ENCODE measurements at regions not wholly inside any gene's neighbourhood (a gene's known extent, or its start where the extent isn't known, plus 50 kb on each side); places are given as distances from the start of the nearest gene placed in this dataset.
A peak's percentile ranks its signal among the peaks of the same experiment; 100 is the strongest.

GRCh38 chr5:58351190-58351589 is 108.7 kb downstream of the PLK2 start:
- no peak overlapping the region for H3K4me3 ChIP-seq (replicated peaks; ENCODE audit: low read depth, low read length)
- TF ChIP-seq, protein P1, sequence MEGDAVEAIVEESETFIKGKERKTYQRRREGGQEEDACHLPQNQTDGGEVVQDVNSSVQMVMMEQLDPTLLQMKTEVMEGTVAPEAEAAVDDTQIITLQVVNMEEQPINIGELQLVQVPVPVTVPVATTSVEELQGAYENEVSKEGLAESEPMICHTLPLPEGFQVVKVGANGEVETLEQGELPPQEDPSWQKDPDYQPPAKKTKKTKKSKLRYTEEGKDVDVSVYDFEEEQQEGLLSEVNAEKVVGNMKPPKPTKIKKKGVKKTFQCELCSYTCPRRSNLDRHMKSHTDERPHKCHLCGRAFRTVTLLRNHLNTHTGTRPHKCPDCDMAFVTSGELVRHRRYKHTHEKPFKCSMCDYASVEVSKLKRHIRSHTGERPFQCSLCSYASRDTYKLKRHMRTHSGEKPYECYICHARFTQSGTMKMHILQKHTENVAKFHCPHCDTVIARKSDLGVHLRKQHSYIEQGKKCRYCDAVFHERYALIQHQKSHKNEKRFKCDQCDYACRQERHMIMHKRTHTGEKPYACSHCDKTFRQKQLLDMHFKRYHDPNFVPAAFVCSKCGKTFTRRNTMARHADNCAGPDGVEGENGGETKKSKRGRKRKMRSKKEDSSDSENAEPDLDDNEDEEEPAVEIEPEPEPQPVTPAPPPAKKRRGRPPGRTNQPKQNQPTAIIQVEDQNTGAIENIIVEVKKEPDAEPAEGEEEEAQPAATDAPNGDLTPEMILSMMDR (IDR thresholded peaks at IDR 0.05; ENCODE audit: low read length, missing control alignments): no peak
- no peak for DNase-seq (ENCODE audit: low read depth)

DNA sequence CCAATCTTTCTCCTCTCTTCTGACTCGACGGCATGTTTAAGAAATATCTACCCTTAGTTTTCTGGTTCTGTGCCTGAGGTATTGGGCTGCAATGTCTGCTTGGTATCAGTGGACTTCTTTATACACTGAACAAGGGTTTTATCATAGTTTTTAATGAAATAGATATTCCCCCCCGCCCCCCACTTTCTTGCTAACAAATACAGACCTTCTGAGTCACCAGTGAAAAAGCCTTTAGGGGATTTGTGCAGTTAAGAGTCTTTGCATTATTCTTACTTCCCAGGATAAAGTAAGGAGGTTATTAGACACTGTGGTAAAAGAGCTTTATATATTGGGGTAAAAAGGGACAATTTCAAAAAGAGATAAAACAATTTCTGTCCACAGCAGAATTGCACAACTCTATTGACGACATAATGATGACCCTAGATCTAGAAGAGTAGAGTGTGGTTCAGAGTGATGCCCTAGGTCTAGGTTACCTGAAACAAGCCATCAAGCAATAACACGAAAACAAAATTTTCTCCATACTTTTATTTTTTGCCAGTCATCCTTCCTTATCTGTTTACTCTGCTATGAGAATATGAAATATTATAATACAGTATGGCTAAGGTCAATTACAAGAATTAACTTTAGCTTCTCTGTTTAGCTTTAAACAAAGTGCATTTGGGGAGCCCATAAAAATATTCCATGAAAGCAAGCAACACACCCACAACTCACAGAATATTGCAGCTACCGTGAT is 110.7 kb downstream of the PLK2 start:
- TF ChIP-seq, protein P1 (IDR thresholded peaks at IDR 0.05; ENCODE audit: low read length, missing control alignments): no peak
- DNase-seq (ENCODE audit: low read depth): no peak

GRCh38 chr5:58346041-58346440 is 113.8 kb downstream of the PLK2 start:
- no peak overlapping the region for H3K4me3 ChIP-seq (replicated peaks; ENCODE audit: low read depth, low read length)
- DNase-seq (ENCODE audit: low read depth): no peak
- TF ChIP-seq, protein P1 (IDR thresholded peaks at IDR 0.05; ENCODE audit: low read length, missing control alignments): no peak

More for the DNA sequence above, 110.7 kb downstream of the PLK2 start:
- no peak overlapping the region for H3K4me3 ChIP-seq (replicated peaks; ENCODE audit: low read depth, low read length)

DNA sequence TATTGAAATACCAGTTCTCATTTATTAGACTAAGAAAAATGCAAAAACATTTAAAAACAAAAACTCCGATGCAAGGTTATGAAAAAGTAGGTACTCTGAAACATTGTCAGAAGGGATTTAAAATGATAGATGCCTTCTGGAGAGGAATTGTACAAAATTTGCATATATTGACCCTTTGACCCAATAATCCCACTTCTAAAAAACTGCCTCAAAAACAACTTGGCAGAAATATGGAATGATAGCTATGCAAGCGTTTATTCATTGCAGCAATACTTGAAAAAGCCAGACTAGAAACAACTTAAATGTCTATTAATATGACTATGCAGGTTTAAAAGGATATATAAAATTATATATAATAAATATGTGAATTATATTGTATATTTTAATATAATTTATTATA is 118.4 kb downstream of the PLK2 start:
- DNase-seq (ENCODE audit: low read depth): no peak
- H3K4me3 ChIP-seq (replicated peaks; ENCODE audit: low read depth, low read length): no peak overlapping the region

DNA sequence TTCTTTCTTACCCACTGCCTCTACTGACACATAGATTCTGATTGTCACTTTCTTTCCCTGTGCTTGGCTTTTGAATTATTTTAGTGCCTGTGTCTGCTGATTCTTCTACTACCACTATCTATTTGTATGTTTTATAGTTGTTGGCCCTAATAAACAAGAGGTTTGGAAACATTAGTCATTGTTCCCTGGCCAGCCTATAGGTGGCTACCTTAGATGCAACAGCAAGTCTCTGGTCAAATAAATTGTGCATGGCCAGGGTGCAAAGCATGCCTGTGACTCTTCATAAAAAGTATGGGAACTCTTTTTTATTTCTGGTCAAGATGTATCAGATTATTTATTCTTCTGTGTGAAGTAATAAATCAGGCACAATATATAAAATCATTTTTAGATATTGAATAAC is 124.4 kb downstream of the PLK2 start:
- peak; percentile 8 for DNase-seq (ENCODE audit: low read depth)
- no peak overlapping the region for H3K4me3 ChIP-seq (replicated peaks; ENCODE audit: low read depth, low read length)
- TF ChIP-seq, protein P1 (IDR thresholded peaks at IDR 0.05; ENCODE audit: low read length, missing control alignments): peak; percentile 31

More for the DNA sequence above, 118.4 kb downstream of the PLK2 start:
- TF ChIP-seq, protein P1 (IDR thresholded peaks at IDR 0.05; ENCODE audit: low read length, missing control alignments): no peak

DNA sequence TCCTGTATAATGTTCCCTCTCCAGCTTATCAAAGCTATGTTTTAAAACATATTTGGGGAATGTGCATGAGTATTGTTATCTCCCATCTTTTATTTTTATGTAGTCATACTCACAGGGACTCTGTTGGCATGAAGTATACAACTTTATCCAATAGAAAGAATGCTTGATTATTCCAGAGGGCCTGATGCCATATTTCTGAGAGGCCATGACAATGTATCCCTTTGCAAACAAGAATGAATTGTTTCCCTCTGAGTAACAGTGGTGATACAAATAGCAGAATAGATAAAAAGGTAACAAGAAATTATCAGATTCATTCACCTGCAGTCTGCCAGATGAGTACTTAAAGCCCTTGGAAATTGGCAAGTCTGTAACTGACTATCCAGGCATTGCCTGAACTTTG is 125.9 kb downstream of the PLK2 start:
- no peak overlapping the region for H3K4me3 ChIP-seq (replicated peaks; ENCODE audit: low read depth, low read length)
- TF ChIP-seq, protein P1 (IDR thresholded peaks at IDR 0.05; ENCODE audit: low read length, missing control alignments): no peak
- DNase-seq (ENCODE audit: low read depth): no peak

DNA sequence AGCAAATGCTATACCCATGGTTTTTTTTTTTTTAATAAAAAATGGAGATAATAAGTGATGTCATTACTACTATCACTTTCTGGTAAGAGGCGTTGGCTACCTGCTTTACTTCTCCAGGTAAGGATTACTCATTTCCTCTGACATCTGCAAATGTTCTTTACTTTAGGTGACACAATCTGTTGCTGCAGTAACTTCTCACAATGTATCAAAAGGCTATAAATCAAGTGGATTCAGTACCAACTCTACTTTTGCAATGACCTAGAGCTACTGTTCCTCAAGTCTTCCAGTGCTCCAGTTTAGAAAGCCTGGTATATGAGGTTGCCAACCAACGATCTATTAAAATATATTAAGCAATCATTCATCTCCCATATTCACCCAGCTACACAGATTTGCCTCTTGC is 129.1 kb downstream of the PLK2 start:
- no peak for DNase-seq (ENCODE audit: low read depth)
- no peak overlapping the region for H3K4me3 ChIP-seq (replicated peaks; ENCODE audit: low read depth, low read length)
- TF ChIP-seq, protein P1 (IDR thresholded peaks at IDR 0.05; ENCODE audit: low read length, missing control alignments): no peak
